ENCODE measurements at regions not wholly inside any gene's neighbourhood (a gene's known extent, or its start where the extent isn't known, plus 50 kb on each side); places are given as distances from the start of the nearest gene placed in this dataset.

DNA sequence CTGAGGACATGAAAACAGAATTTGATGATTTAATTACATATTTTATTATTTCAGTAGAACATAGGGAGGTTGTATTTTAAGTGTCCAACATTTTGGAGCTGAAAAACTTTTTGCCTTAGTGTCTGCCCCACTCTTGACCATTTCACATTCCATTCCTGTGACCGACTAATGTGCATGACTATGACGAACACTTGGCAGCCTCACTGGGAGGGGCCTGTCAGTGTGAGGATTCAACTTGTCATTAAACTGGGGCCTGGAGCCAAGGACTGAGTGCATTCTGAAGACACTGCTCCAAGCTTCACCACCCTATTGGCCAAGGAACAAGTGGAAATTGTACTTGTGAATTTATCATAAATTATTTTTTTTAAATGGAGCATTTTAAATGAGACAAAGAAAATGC lies 661.3 kb downstream of the BCKDHB start:
- no peak for DNase-seq

DNA sequence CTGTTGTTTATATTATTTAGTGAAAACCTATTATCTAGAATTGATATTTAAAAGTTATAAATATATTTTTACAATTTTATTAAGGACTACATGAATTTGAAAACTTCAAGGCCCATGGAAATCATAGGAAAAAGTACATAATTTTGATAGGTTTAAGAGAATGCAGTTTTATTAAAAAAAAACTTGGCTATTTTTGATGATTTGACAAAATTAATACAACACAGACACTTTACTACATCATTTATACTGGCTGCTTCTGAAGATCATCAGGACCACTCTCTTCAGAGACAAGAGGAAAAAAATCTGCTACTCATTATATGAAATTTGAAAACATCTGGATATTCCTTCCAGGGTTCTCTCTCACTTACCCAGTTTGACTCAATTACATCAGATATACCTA lies 637.7 kb downstream of the BCKDHB start:
- DNase-seq = no peak

DNA sequence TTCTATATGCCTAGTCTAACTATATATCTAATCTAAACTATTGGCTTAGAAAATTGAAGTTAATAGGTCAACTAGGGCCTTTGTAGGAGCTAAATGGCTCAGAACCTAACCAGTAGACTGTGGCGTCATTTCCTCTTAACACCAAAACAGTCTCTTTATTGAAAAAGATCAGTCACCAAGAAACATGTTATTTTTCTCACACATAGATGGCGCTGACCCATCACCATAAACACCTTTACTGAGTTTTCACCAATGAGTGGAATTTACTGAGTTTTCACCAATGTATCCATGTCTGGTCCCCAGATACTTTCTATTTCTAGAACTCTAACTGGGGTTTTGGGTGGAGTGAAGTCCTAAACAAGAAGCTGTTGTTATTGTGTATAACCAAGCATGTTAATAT lies 636.0 kb downstream of the BCKDHB start:
- DNase-seq = no peak

DNA sequence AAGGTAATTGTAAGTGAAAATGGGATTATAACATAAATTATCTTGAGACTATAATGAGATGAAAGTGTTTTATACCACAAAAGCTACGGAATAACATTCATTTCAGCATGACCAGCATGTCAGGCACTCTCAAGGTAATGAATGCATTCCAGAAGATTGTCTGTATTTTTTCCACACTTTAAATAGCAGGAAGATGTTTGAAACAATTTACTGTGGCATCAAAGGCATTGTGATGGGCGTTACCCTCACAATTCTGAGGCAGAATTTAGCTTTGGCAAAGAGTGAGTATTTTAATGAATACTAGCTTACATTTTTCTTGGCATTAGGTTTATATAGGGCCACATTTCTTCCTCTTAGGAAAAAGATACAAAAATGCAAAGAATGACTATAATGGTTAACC lies 627.2 kb downstream of the BCKDHB start:
- no peak for DNase-seq

DNA sequence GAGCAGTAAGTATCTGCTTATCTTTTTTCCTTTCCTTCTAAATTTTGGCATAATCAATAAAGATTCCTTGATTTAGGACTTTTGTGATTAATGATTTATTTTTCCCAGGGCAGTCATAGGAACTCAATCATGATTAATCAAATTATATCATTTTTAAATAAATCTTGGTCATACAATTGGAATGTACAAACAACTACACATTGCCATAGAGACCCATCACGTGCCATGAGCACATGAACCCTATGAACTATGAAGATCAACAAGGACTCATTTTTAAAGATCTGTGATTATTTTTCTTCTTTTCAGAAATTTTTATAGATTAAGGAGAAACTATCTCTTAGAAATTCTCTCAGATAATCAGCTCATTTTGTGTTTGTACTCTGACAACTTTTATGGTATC lies 622.4 kb downstream of the BCKDHB start:
- DNase-seq = no peak

DNA sequence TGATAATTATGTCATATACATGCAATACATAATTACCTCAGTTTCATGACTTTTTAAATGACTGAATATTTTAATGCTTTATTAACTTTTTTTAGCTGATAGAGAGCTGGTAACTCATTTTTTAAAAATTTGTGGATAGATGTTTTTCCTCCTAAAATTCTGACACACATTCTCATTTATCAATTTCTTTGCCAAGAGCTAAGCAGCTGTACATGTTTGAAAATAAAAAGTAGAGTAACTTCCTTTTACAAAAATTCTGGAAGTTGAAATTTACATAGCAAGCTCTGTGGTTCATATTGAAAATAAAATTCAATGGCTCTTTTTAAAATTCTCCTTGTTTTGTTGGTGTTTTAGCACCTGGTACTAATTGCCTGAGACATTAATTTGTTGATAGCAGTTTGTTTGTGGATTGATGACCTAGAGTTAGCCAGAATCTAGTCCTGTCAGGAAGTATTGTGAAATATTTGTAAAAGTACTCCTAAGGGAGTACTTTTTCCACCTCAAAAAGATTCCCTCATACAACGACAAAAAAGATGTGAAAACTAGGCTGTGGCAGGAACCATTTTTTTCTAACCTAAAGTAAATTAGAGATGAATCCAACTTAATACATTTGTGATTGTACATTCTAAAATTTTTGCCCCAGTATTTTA lies 621.8 kb downstream of the BCKDHB start:
- no peak for DNase-seq

DNA sequence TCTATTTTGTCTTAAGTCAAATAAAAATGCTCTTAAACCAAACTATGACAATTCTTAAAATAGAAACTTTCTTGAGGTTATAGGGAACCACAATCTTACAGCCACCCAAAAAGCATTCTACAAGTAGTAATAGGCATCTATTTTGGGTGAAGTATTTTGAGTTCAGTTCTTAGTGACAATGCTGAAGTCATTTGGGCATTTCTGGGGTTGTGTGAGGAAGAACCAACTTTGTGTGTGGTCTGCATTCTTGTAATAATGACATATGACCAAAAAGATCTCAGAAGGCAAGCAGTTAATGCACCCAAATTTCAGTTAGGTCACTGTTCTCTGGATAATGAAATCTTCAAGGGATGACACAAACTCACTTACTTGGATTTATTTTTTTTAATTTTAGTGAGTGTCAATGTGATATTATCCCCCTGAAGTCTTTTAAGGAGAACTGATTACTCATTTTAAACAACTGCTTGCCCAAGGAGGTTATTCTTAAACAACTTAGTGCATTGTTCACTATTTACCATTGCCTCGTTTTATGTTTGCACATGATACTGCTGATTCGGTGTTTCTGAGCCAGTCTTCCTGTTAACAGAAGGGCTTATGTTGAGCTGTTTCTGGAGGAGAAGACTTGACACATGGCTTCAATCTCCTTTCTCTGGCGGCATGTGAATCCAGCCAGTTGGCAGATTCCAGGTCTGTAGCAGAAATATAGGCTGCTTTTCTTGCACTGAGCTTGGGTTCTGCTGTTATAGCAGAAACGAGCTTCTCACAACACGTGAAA lies 618.9 kb downstream of the BCKDHB start:
- DNase-seq = no peak

DNA sequence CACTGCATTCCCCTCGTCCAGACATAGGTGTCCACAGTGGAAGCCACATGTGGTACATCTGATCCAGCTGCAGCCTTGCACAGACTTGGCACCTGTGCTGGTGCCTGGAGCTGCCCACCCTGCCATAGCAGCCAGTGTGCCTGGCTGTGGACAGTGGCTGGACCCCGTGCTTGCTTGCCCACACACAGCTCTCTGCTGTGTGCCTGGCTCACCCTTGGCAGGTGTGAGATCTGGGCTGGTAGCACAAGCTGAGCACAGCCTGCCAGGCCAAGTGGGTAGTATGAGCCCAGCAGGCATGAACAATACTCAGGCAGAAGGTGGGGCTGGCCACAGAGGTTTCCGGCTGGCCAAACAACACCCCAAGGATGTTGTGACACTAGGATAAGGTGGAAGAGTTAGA lies 614.4 kb downstream of the BCKDHB start:
- no peak for DNase-seq

DNA sequence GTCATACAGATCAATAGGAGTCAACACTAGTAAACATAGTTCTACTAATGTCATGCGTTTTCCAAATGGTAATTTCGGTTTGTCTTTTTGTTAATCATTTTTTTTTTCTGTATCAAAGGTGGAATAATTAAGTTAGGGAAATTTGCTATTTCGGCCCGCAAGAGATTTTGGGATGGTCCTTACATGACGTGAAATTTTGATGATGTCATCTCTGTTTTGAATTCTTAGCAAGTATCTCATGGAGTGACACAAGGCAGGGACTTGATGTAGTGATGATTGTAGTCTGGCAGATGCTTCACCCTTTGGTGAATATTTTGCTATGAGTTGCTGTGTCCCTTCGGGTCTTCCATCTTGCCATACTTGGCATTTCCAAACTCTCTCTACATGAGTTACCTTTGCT lies 608.0 kb downstream of the BCKDHB start:
- no peak for DNase-seq

DNA sequence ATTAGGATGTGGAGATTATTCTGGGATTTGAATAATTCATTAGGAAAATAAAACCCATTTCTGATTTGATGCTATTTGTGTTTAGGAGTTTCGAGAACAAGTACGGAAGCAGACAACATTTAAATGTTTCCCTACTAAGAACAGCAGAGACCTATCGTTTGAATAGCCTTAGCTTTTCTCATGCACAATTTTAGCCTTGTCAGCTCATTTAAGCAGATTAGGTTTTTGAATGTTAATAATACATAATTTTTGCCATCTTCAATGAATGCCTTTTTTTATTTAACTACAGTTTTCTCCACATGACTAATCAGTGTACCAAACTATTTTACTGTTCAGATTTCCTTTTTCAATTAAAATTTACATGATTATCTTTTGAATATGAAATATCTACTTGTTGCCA lies 592.0 kb downstream of the BCKDHB start:
- no peak for DNase-seq

DNA sequence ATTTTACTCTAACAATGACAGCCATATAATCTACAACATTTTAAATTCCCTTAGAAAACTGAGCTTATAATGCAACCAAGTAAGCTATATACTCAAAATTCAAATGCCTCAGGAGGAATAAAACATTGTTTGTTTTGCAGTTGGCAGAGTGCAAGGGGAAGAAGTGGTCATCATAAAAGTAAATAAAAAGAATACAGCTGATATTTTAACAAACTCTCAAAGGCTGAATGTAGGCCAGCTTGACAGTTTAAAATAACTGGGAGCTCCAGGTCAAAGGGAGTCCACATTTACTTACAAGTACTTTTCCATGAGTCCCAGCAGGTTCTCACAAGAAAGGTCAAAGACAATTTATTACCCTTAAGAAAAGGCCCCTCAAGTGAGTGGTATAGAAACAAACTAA lies 589.8 kb downstream of the BCKDHB start:
- DNase-seq = no peak

DNA sequence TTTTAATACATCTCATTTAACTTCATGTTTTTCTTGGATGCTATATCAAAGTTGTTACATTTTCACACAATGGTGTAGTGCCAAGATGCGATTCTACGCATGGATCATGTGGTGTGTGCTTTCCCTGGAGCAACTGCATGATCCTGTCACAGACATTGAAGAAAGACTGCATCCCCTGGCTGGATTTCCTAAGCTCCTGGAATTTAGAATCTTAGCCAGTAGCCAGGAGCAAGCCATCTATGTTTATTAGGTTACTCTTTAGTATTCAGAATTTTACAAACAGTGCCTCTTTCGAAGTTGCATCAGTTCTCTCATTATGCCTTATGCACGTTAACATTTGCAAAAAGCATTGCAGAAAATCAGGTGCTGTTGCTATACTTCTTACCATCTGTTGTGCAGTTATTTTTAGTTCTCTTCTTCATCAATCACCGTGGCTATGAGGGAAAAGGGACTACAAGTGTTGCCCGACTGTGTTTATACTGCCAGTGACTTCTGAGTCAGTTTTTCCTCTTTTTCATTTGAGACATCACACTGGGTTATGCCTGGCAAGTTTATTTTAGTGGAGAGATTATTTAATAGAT lies 584.2 kb downstream of the BCKDHB start:
- no peak for DNase-seq

DNA sequence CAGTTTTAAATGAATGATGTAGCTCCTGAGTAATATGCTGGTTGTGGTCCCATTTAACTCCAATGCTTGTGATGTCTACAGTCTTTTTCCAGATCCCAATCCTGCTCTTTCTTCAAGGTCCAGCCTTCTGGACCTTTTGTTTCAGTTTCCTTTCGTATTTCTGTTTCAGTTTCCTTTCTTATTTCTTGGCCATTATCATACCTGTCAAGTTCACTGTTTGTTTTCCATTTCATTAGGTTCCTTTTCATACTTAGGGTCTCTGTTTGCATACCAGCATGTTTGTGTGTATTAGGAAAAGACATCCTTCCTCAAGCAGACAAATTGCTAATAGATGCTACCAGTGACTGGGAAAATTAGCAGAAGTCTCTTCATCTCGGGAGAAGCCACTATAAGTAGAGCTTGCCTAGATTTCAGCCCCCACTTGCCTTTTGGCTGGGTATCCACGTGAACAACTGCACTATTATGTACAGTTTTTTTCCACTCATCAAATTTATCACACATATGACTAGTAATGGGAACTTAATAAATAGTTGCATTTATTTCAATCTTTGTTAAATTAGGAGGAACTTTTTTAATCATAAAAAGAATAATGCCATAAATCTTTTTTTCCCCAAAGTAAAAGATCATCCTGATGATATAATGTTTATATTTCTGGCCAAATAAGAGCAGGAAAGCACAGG lies 583.4 kb downstream of the BCKDHB start:
- no peak for DNase-seq

DNA sequence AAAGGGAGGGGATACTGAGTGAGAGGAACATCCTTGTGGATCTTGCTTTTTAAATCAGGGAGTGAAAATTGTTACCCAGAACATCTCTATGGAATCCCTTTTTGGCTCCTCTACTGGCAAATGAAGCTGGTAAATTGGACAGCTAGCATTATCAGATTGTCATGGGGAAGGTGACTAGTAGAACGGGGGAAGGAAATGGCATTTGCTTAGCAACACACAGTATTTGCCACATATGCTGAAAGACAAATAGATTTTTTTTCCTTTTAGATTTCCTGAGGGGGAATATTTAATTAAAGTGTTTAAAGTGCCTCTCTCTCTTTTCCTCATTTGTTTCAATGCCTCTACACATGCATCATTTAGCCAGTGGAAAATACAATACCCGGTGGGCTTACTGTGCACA lies 573.5 kb downstream of the BCKDHB start:
- DNase-seq = no peak

DNA sequence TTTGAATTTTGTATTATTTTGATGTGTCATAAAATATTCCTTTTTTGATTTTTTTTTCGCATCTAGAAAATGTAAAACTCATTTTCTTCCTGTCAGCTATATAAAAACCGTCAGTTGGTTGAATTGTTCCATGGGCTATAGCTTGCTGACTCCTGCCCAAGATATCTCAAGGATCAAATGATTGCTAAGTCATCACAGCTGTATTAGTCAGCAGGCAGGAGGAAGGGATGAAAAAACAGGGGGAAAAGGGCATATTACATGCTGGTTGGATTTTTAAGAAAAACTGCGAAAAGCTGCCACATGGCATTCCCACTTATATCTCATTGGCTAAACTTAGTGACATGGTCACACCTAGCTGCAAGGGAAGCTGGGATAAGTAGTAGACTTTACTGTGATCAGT lies 569.9 kb downstream of the BCKDHB start:
- DNase-seq = no peak

DNA sequence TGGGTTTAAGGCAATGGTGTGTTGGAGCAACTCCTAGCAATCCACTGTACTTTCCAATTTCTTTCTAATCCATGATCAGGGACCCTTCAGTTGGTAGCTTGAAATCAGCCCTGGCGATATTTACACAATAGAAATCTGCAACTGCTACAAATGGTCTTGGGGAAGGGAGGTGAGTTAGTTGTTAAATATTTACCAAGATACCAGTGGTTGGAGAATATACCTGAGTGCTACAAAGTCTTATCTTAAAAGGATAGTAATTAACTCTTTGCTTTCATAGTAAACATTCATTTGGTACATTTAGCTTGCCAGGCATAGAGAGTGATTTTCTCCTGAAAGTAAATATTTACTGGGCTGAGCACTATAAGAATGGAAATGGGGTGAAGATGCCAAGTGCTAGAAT lies 568.2 kb downstream of the BCKDHB start:
- no peak for DNase-seq

DNA sequence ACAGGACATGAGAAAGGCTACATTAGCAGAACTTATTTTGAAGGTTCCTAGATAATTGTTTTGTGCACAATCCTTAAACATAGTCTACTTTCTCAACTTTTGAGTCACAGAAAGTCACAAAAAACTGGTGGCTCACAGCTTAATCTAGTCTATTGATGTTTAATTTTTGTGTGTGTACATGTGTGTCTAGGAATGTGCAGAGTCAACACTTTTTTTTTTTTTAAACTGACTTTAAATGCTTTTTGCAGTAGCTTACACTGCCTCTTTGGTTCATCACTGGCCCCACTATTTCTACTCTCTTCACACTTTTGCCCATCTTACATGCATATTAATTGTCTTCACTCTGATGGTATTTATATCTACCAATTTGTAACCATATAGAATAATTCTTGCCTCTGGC lies 566.9 kb downstream of the BCKDHB start:
- no peak for DNase-seq

DNA sequence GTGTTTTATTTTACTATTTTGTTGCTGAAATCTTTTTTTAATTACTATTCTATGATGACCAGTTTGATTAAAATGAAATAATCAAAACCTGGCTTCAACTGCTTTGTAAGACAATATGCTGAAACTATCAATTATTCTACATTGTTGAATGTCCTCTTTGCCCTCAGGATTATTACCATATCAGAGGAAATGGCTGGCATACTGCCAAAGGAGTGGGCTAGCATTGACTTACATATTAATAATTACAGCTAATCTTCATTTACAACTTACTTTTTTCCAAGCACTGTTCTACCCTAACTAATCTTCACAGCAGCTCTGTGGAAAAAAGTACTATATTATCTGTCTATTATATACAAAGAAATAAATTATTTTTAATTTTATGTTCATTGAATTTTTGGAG lies 560.5 kb downstream of the BCKDHB start:
- no peak for DNase-seq

DNA sequence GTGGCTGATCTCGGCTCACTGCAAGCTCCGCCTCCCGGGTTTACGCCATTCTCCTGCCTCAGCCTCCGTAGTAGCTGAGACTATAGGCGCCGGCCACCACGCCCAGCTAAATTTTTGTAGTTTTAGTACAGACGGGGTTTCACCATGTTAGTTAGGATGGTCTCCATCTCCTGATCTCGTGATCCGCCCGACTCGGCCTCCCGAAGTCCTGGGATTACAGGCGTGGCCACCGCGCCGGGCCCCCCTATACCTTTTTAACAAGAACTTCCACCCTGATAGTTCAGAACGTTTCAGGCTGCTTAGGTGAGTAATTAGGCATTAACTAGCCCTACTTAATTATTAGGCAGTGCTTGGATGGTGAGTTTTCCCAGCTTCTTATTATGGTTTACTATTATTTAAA lies 552.5 kb downstream of the BCKDHB start:
- no peak for DNase-seq

DNA sequence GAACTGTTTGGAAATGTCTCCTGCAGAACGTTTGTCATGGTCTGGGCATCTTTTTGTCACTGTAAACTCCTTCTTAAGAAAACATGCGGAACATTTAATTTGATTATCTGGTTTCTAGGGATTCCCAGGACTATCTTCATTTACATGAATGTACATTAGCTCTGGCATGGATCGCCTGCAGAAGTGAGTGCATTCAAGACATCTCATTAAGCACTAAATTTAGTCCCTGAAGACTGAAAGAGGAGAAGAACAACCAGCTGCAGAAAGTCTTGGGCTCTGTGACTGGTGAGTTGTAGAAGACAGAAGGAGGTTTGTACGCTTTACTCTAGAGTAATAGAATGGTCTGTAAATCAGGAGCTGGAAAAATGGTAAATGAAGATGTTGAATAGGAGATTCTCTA lies 540.7 kb downstream of the BCKDHB start:
- DNase-seq = no peak

DNA sequence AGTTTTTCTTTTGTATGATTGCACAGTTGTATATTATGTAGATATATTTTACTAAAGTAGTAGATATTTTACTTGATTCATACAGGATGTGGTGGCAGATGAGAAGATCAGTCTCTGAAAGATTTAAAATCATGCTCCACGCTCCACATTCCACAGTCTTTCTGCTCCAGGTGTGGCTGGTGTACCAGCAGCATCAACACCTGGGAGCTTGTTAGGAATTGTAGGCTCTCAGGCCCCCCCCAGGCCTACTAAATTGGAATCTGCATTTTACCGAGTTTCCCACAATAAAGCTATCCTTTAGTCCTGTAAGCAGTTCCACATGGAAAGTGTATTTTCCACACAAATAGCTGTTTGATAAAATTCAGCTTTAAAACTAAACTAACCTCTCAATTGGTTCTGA lies 537.4 kb downstream of the BCKDHB start:
- DNase-seq = no peak

DNA sequence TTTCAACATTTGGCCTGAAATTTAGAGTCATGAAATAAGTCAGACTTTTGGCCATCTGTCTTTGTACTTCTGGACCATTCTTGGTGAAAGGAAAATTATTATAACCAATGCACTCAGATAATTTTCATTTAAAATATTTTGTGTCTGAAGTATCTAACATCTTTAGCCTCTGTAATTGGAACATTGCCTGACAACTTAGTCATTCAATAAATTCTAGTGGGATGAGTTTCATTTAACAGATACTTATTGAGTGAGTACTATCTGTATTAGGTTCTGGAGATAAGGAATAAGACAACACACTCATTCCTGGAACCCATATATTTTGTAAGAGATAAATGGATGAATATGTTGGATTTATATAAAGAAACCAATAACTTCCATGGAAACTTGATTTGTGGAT lies 536.0 kb downstream of the BCKDHB start:
- DNase-seq = no peak

DNA sequence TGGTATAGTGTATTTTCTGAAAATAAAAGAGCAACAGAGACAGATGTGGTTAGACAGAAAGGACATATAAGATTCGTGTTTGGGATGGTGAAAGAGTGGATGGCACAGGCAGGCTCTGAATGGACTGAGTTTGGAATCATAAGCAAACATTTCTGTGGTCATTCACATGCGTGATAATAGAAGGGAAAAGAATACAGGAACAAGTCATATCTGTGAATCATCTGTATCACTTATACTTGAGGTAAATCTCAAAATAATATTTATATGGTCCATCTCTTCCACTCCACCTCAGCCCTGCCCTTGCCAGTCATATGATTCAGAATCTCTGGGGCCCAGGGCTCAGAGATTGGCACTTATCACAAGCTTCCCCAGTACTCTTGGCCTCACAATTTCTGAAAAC lies 535.1 kb downstream of the BCKDHB start:
- no peak for DNase-seq

Measured in hypothalamus (tissue), 51 donors.